ENCODE measurements at regions not wholly inside any gene's neighbourhood (a gene's known extent, or its start where the extent isn't known, plus 50 kb on each side); places are given as distances from the start of the nearest gene placed in this dataset.

GRCh38 chr2:238761868-238762267, 86.0 kb upstream of the TWIST2 start:
- TF ChIP-seq CTCF (IDR thresholded peaks at IDR 0.05; ENCODE audit: insufficient read depth, low read length, poor library complexity, severe bottlenecking) = no peak
- Histone ChIP-seq H3K4me3 (replicated peaks; ENCODE audit: low read depth, low read length) (no peak overlapping the region), H3K27me3 (replicated peaks; ENCODE audit: control insufficient read depth, insufficient read depth, low read length) (no peaks in the 10 kb centered on the region), H3K36me3 (ENCODE audit: control insufficient read depth, insufficient read depth, low read length) (no peaks in the 10 kb centered on the region)
- no peak for DNase-seq (ENCODE audit: extremely low read depth, insufficient read length)

- no peak for DNase-seq (ENCODE audit: extremely low read depth, insufficient read length)
- no peaks in the 10 kb centered on the region for H3K27me3 ChIP-seq (replicated peaks; ENCODE audit: control insufficient read depth, insufficient read depth, low read length)
Measured at GRCh38 chr2:238763471-238763995, 84.4 kb upstream of the TWIST2 start.

GRCh38 chr2:238765590-238765989, 82.3 kb upstream of the TWIST2 start:
- H3K36me3 ChIP-seq (ENCODE audit: control insufficient read depth, insufficient read depth, low read length) = no peaks in the 10 kb centered on the region
- no peak for TF ChIP-seq CTCF (IDR thresholded peaks at IDR 0.05; ENCODE audit: insufficient read depth, low read length, poor library complexity, severe bottlenecking)
- no peaks in the 10 kb centered on the region for H3K27me3 ChIP-seq (replicated peaks; ENCODE audit: control insufficient read depth, insufficient read depth, low read length)
- no peak for DNase-seq (ENCODE audit: extremely low read depth, insufficient read length)
- no peak overlapping the region for H3K4me3 ChIP-seq (replicated peaks; ENCODE audit: low read depth, low read length)

More at GRCh38 chr2:238763471-238763995, 84.4 kb upstream of the TWIST2 start:
- H3K36me3 ChIP-seq (ENCODE audit: control insufficient read depth, insufficient read depth, low read length) = no peaks in the 10 kb centered on the region
- TF ChIP-seq CTCF (IDR thresholded peaks at IDR 0.05; ENCODE audit: insufficient read depth, low read length, poor library complexity, severe bottlenecking) = no peak
- no peak overlapping the region for H3K4me3 ChIP-seq (replicated peaks; ENCODE audit: low read depth, low read length)

- H3K4me3 ChIP-seq (replicated peaks; ENCODE audit: low read depth, low read length) = no peak overlapping the region
- no peaks in the 10 kb centered on the region for H3K36me3 ChIP-seq (ENCODE audit: control insufficient read depth, insufficient read depth, low read length)
- H3K27me3 ChIP-seq (replicated peaks; ENCODE audit: control insufficient read depth, insufficient read depth, low read length) = no peaks in the 10 kb centered on the region
- no peak for DNase-seq (ENCODE audit: extremely low read depth, insufficient read length)
- TF ChIP-seq CTCF (IDR thresholded peaks at IDR 0.05; ENCODE audit: insufficient read depth, low read length, poor library complexity, severe bottlenecking) = no peak
Measured at GRCh38 chr2:238771218-238771617, 76.7 kb upstream of the TWIST2 start.

- DNase-seq (ENCODE audit: extremely low read depth, insufficient read length) = no peak
- TF ChIP-seq CTCF (IDR thresholded peaks at IDR 0.05; ENCODE audit: insufficient read depth, low read length, poor library complexity, severe bottlenecking) = no peak
- Histone ChIP-seq H3K4me3 (replicated peaks; ENCODE audit: low read depth, low read length) (no peak overlapping the region), H3K36me3 (ENCODE audit: control insufficient read depth, insufficient read depth, low read length) (no peaks in the 10 kb centered on the region), H3K27me3 (replicated peaks; ENCODE audit: control insufficient read depth, insufficient read depth, low read length) (no peaks in the 10 kb centered on the region)
Measured at GRCh38 chr2:238771639-238772038, 76.2 kb upstream of the TWIST2 start.

Data from GM06990 (cell line).